ENCODE measurements at regions not wholly inside any gene's neighbourhood (a gene's known extent, or its start where the extent isn't known, plus 50 kb on each side); places are given as distances from the start of the nearest gene placed in this dataset.
A peak's percentile ranks its signal among the peaks of the same experiment; 100 is the strongest.

DNA sequence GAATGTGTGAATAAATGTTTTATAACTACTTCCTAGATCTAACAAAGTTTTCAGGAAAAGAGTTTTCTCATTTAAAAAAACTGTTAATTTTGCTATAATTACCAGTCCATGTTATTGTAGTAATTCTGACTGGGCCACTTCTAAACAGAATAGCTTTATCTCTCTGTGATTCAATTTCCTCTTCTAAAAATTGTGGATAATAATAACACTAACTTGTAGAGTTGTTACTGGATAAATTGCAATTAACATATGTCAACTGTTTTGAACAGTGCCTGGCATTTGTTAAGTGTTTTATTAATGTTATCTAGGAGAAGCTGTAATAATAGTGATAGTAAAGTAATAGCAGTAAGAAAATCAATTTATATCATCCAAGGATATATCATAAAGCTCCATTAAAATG is 162.3 kb downstream of the BTC start:
- no peak for TF ChIP-seq CTCF (conservative IDR thresholded peaks at IDR 0.05; ENCODE audit: low read length)
- H3K4me3 ChIP-seq (ENCODE audit: low read length): no peak overlapping the region
- no peak for DNase-seq (ENCODE audit: low read depth)

- peak; percentile 55 for DNase-seq (ENCODE audit: low read depth)
- no peak overlapping the region for H3K4me3 ChIP-seq (ENCODE audit: low read length)
- no peak for TF ChIP-seq CTCF (conservative IDR thresholded peaks at IDR 0.05; ENCODE audit: low read length)
Observed at GRCh38 chr4:74632634-74633033, 161.7 kb downstream of the BTC start.

DNA sequence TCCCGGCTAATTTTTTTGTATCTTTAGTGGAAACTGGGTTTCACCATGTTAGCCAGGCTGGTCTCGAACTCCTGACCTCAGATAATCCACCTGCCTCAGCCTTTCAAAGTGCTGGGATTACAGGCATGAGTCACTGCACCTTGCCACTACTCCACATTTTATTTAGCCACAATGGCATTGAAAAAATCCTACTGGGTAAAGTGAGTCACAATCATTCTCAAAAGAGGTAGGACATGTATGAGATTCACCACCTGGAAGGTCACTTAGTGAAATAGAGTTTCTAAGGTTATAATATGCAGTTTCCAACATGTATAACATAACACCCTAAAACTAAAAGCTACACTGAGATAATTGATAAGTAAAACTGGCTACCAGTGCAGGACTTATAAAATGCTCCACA is 159.2 kb downstream of the BTC start:
- H3K4me3 ChIP-seq (ENCODE audit: low read length): no peak overlapping the region
- DNase-seq (ENCODE audit: low read depth): no peak
- TF ChIP-seq CTCF (conservative IDR thresholded peaks at IDR 0.05; ENCODE audit: low read length): no peak

DNA sequence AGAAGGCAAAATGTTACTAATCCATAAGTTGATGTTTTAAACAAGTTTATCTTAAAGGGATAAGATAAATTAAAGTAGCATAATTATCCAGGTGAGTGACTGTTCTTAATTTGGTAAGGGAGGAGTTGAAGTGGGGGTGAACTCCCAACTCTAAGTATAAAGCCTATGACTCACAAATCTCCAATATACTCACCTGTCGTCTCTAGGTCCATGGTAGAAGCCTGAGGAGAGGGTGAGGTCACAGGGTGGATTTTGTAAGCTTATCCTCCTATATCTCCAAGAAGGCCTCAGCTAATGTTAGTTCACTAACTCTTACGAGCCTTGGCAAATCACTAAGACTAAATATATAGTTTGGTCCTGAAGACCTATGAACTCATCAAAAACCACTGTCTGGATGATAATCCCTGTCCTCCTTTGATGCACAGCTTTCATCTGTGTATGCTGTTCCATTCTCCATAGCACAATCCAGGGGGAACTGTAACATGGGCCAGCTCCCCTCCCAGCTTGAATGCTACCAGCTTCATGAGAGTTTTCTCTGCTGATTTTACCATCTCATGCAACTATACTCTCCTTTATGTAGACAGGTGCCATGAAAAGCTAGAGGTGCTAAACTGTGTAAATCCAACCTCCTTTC is 158.7 kb downstream of the BTC start:
- TF ChIP-seq CTCF (conservative IDR thresholded peaks at IDR 0.05; ENCODE audit: low read length): no peak
- H3K4me3 ChIP-seq (ENCODE audit: low read length): no peak overlapping the region
- no peak for DNase-seq (ENCODE audit: low read depth)

- TF ChIP-seq CTCF (conservative IDR thresholded peaks at IDR 0.05; ENCODE audit: low read length): no peak
- DNase-seq (ENCODE audit: low read depth): no peak
- no peak overlapping the region for H3K4me3 ChIP-seq (ENCODE audit: low read length)
Observed at GRCh38 chr4:74638001-74638400, 156.3 kb downstream of the BTC start.

GRCh38 chr4:74638689-74639088 is 155.6 kb downstream of the BTC start:
- no peak for TF ChIP-seq CTCF (conservative IDR thresholded peaks at IDR 0.05; ENCODE audit: low read length)
- DNase-seq (ENCODE audit: low read depth): no peak
- no peak overlapping the region for H3K4me3 ChIP-seq (ENCODE audit: low read length)

DNA sequence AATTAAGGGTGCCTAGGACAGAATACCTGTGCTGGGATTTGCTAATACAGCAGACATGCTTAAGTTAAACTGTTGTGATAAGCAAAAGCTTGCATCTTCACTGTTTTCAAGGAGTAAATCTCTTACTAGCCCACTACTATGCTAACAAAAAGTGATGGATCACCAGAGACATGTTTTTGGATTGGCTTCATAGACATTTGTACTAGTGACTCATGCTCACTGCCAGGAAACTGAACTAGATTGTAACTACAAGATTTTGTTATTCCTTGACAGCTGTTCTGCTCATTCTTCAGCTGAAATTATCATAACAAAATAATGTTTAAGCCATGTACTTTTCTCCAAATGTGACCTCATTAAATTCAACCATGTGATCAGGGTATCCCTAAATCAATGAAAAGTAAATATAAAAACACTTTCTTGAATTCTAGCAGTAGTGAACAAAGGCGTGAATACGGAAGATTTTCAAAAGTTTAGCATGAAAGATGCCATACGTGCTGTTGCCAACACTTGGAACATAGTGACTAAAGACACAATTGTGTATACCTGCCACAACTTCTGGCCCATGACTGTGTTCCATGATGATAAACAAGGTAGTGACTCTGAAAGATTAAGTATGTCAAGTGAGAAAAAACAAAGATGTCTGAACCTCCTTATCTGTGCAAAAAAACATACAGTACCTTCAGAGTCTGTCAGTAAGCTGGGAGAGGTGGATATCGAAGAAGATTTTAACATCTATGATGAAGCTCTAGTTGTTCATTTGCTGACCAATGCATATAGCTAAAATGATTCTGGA is 154.0 kb downstream of the BTC start:
- H3K4me3 ChIP-seq (ENCODE audit: low read length): no peak overlapping the region
- TF ChIP-seq CTCF (conservative IDR thresholded peaks at IDR 0.05; ENCODE audit: low read length): no peak
- DNase-seq (ENCODE audit: low read depth): peak; percentile 25
